MCF 10A (cell line): ENCODE measurements at regions not wholly inside any gene's neighbourhood (a gene's known extent, or its start where the extent isn't known, plus 50 kb on each side); places are given as distances from the start of the nearest gene placed in this dataset.

Source experiments
- BruUV-seq: library from RNA; stranded (reverse); fragments of 400-500 nt; replicated peaks from 2 replicates; lab custom pipeline; 2021; lab: Mats Ljungman, UMichigan
- CTCF ChIA-PET: fragments of 300-600 bp; sonication (Branson Sonifier 250); formaldehyde crosslinking; extraction: SDS; loops from one replicate; lab custom pipeline; 2021; ENCODE audit warnings: antibody characterized with exemption, inconsistent platforms; lab: Yijun Ruan, JAX
- POLR2A ChIA-PET: fragments of 300-600, 350-650 bp; sonication (Branson Sonifier 250); formaldehyde crosslinking; extraction: SDS; loops from one replicate; lab custom pipeline; 2020; ENCODE audit warnings: antibody characterized with exemption, inconsistent platforms; lab: Yijun Ruan, JAX
- DNase-seq: peaks from one replicate; pipeline ENCODE4 v3.0.0-alpha.2; 2018; ENCODE audit not compliant: unreplicated experiment
- H3K27ac Mint-ChIP-seq: one replicate; pipeline ENCODE4 v1.8.0; 2022; ENCODE audit warnings: mild to moderate bottlenecking, low read depth, mixed read lengths; ENCODE audit not compliant: unreplicated experiment
- H3K27me3 Mint-ChIP-seq: one replicate; pipeline ENCODE4 v1.8.0; 2022; ENCODE audit warnings: mixed read lengths; ENCODE audit not compliant: insufficient read depth, unreplicated experiment
- H3K36me3 Mint-ChIP-seq: one replicate; pipeline ENCODE4 v1.8.0; 2022; ENCODE audit warnings: mild to moderate bottlenecking, moderate library complexity, mixed read lengths; ENCODE audit not compliant: insufficient read depth, unreplicated experiment
- H3K4me1 Mint-ChIP-seq: one replicate; pipeline ENCODE4 v1.8.0; 2022; ENCODE audit warnings: mixed read lengths; ENCODE audit not compliant: insufficient read depth, unreplicated experiment
- H3K4me3 Mint-ChIP-seq: one replicate; pipeline ENCODE4 v1.8.0; 2022; ENCODE audit warnings: mild to moderate bottlenecking, moderate library complexity, mixed read lengths; ENCODE audit not compliant: unreplicated experiment
- H3K9me3 Mint-ChIP-seq: one replicate; pipeline ENCODE4 v1.8.0; 2022; ENCODE audit warnings: mixed read lengths; ENCODE audit not compliant: unreplicated experiment
- intact Hi-C: fragments of 100-400 bp; cut with micrococcal nuclease; formaldehyde crosslinking; loops from 2 replicates; pipeline ENCODE4 v1.14.1; 2022
- TF ChIP-seq, protein P1 (sequence below): fragments of 200-600 bp; IDR thresholded peaks from one replicate; pipeline ENCODE4 v1.8.0; 2022; ENCODE audit warnings: antibody characterized with exemption, mild to moderate bottlenecking; ENCODE audit not compliant: unreplicated experiment

GRCh38 chrX:68992821-68993397 lies 164.1 kb downstream of the EFNB1 start:
- no peaks in the 10 kb centered on the region for H3K9me3 Mint-ChIP-seq
- DNase-seq, result no peak
- no peak overlapping the region for H3K4me3 Mint-ChIP-seq
- POLR2A ChIA-PET, result no interaction called here
- intact Hi-C loops, result no loop called here
- no TSS peak for BruUV-seq
- CTCF ChIA-PET, result interaction anchor here (0.9 to 1.7 kb wide), 2 partner anchors 9 to 48 kb away, joined by 3 read pairs; no protein-coding TSS in a partner anchor
- H3K4me1 Mint-ChIP-seq, result peaks cover 20% of the 10 kb centered on the region
- peaks cover 51% of the 10 kb centered on the region for H3K27me3 Mint-ChIP-seq
- TF ChIP-seq, protein P1, sequence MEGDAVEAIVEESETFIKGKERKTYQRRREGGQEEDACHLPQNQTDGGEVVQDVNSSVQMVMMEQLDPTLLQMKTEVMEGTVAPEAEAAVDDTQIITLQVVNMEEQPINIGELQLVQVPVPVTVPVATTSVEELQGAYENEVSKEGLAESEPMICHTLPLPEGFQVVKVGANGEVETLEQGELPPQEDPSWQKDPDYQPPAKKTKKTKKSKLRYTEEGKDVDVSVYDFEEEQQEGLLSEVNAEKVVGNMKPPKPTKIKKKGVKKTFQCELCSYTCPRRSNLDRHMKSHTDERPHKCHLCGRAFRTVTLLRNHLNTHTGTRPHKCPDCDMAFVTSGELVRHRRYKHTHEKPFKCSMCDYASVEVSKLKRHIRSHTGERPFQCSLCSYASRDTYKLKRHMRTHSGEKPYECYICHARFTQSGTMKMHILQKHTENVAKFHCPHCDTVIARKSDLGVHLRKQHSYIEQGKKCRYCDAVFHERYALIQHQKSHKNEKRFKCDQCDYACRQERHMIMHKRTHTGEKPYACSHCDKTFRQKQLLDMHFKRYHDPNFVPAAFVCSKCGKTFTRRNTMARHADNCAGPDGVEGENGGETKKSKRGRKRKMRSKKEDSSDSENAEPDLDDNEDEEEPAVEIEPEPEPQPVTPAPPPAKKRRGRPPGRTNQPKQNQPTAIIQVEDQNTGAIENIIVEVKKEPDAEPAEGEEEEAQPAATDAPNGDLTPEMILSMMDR, result no peak
- H3K27ac Mint-ChIP-seq, result no peak overlapping the region
- H3K36me3 Mint-ChIP-seq, result no peaks in the 10 kb centered on the region

GRCh38 chrX:68991691-68992345 lies 163.0 kb downstream of the EFNB1 start:
- no peak for DNase-seq
- Mint-ChIP-seq H3K9me3 (no peaks in the 10 kb centered on the region), H3K36me3 (no peaks in the 10 kb centered on the region), H3K4me3 (no peak overlapping the region), H3K4me1 (peaks cover 13% of the 10 kb centered on the region), H3K27ac (no peak overlapping the region), H3K27me3 (peaks cover 56% of the 10 kb centered on the region)
- TF ChIP-seq, protein P1, result no peak
- POLR2A ChIA-PET, result interaction anchor here (0.6 kb wide), 1 partner anchor 79 kb away, joined by 3 read pairs; no protein-coding TSS in a partner anchor
- CTCF ChIA-PET, result interaction anchor here (1.7 kb wide), 1 partner anchor 47 kb away, joined by 3 read pairs; no protein-coding TSS in a partner anchor
- intact Hi-C loops, result no loop called here
- BruUV-seq, result no TSS peak

DNA sequence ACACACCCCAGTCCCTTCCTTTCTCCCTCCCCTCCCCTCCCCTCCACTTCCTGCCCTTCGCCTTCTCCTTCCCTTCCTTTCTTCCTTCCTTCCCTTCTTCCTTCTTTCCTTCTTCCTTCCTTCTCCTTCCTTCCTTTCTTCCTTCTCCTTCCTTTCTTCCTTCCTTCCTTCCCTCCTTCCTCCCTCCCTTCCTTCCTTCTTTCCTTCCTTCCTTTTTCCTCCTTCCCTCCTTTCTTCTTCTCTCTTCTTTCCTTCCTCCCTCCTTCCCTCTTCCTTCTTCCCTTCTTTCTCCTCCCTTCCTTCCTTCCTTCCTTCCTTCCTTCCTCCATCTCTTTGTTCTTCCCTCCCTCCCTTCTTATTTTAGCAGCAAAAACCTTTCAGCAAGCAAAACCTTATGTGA lies 162.1 kb downstream of the EFNB1 start:
- Mint-ChIP-seq H3K9me3 (no peaks in the 10 kb centered on the region), H3K4me3 (no peak overlapping the region), H3K36me3 (no peaks in the 10 kb centered on the region), H3K27me3 (peaks cover 51% of the 10 kb centered on the region), H3K4me1 (peaks cover 9% of the 10 kb centered on the region), H3K27ac (no peak overlapping the region)
- no TSS peak for BruUV-seq
- ChIA-PET CTCF (no interaction called here), POLR2A (no interaction called here)
- DNase-seq, result no peak
- intact Hi-C loops, result no loop called here
- TF ChIP-seq, protein P1, result no peak

DNA sequence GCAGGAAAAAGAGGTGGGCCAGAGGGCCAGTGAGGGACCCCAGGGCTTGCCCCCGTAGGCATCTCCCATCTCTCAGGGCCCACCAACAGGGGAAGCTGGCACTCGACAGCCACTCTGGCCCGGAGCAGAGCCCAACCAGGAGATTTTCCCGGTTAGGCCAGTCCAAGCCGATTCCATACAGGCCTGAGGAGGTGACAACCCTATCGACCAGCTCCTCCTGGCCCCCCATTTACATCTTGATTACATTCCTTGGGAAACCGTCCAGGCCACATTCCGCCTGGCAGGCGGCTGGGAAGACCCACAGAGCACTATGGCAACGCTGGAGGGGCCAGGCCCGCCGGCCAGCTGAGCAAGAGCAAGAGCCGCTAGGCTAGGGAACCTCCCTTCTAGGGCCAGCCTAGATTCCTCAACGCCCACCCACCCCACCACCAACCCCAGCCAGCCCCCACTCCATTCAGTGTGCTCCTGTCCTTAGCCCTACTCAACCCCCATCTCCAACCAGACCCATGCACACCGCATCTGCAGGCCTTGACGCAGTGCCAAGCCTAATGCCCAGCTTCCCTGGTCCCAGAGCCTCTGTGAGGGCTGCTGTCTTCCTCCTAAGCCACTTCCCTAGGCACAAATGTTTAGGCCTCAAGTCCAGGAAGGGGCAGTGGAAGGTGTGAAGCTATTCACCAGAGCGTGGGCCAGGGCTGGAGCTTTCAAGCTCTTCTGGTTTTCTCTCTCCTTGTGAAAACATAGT lies 161.2 kb downstream of the EFNB1 start:
- DNase-seq, result no peak
- CTCF ChIA-PET, result interaction anchor here (0.9 kb wide), 2 partner anchors 9 to 71 kb away, joined by 3 read pairs; no protein-coding TSS in a partner anchor
- Mint-ChIP-seq H3K27ac (no peak overlapping the region), H3K36me3 (no peaks in the 10 kb centered on the region), H3K27me3 (peaks cover 49% of the 10 kb centered on the region), H3K9me3 (no peaks in the 10 kb centered on the region), H3K4me1 (no peaks in the 10 kb centered on the region), H3K4me3 (no peak overlapping the region)
- POLR2A ChIA-PET, result interaction anchor here (1.1 kb wide), 1 partner anchor 161 kb away, joined by 3 read pairs; the partner anchor contains the start of gene EFNB1
- no TSS peak for BruUV-seq
- TF ChIP-seq, protein P1, result no peak
- intact Hi-C loops, result no loop called here
